Sigmoid colon (tissue), 6 donors: ENCODE measurements at regions not wholly inside any gene's neighbourhood (a gene's known extent, or its start where the extent isn't known, plus 50 kb on each side); places are given as distances from the start of the nearest gene placed in this dataset.

Experiments
- DNase-seq: peaks from one replicate; pipeline ENCODE4 v3.0.0-alpha.2; 2019
- H3K27ac ChIP-seq, 4 donors: fragments of 200-600 bp; sonication (generic); one replicate each; pipeline ENCODE4 v1.5.1; 2016 to 2019; ENCODE audit warnings: mild to moderate bottlenecking in 1 of 4
- H3K27me3 ChIP-seq, 3 donors: fragments of 200-600 bp; sonication (generic); one replicate each; pipeline ENCODE4 v1.5.1; 2019; ENCODE audit warnings: mild to moderate bottlenecking in 1 of 3
- H3K36me3 ChIP-seq, 4 donors: fragments of 200-600 bp; sonication (generic); one replicate each; pipeline ENCODE4 v1.5.1; 2016 to 2019
- H3K4me1 ChIP-seq, 4 donors: fragments of 200-600 bp; sonication (generic); one replicate each; pipeline ENCODE4 v1.5.1; 2017 to 2019
- H3K4me3 ChIP-seq, 4 donors: fragments of 200-600 bp; sonication (generic); one replicate each; pipeline ENCODE4 v1.5.1; 2017 to 2019; ENCODE audit warnings: mild to moderate bottlenecking in 2 of 4, moderate library complexity in 1 of 4
- H3K9me3 ChIP-seq, 4 donors: fragments of 200-600 bp in 3 of 4; sonication (generic) in 3 of 4; one replicate each; pipeline versions ENCODE4 v1.5.1 to v1.6.1; 2013 to 2019
- CTCF ChIP-seq, 4 experiments: fragments of 450-650 bp in 3 of 4; fragments of 200-600 bp in 1 of 4; IDR thresholded peaks; one replicate each; pipeline ENCODE4 v1.5.1; 2016 to 2019; ENCODE audit warnings: antibody characterized with exemption in 4 of 4, mild to moderate bottlenecking in 3 of 4, moderate library complexity in 2 of 4
- EP300 ChIP-seq, 4 donors: sonication (generic); formaldehyde crosslinking; IDR thresholded peaks; one replicate each; pipeline ENCODE4 v1.6.1; 2017; ENCODE audit warnings: antibody characterized with exemption in 4 of 4
- POLR2A ChIP-seq, 2 donors: fragments of 450-650 bp; IDR thresholded peaks; one replicate each; pipeline ENCODE4 v1.6.1; 2016; ENCODE audit warnings: antibody characterized with exemption in 2 of 2, mild to moderate bottlenecking in 2 of 2, moderate library complexity in 2 of 2
- POLR2AphosphoS5 ChIP-seq, 4 donors: sonication (generic); formaldehyde crosslinking; IDR thresholded peaks; one replicate each; pipeline ENCODE4 v1.6.1; 2017; ENCODE audit warnings: antibody characterized with exemption in 4 of 4
- WGBS, 2 donors: extraction: QIAGEN DNeasy Blood & Tissue Kit; methylation state at CpG; one replicate each; pipeline ENCODE4 v1.1.7; 2013; 5-methylcytosine and 5-hydroxymethylcytosine counted together
- intact Hi-C: fragments of 100-400 bp; cut with DNase I; formaldehyde crosslinking; loops from one replicate; pipeline ENCODE4 v1.15.1; 2023
- donor health status: healthy with polysubstance abuse.
- donor health status: healthy.

- no peak overlapping the region for H3K27ac ChIP-seq
- H3K9me3 ChIP-seq = peaks cover 0 to 5% (median 0%) of the 10 kb centered on the region in 4 donors
- TF ChIP-seq EP300 (IDR thresholded peaks at IDR 0.05) = no peak
- TF ChIP-seq POLR2A (IDR thresholded peaks at IDR 0.05) = no peak
- TF ChIP-seq CTCF (IDR thresholded peaks at IDR 0.05) = no peak
- no peak for TF ChIP-seq POLR2AphosphoS5 (IDR thresholded peaks at IDR 0.05)
- no peak for DNase-seq
- no peaks in the 10 kb centered on the region for H3K27me3 ChIP-seq
- no peak overlapping the region for H3K4me3 ChIP-seq
- intact Hi-C loops = no loop called here
- H3K36me3 ChIP-seq = no peaks in the 10 kb centered on the region
- no peaks in the 10 kb centered on the region for H3K4me1 ChIP-seq
Observed at GRCh38 chr10:75305675-75306074, 69.9 kb upstream of the COMTD1 start.

DNA sequence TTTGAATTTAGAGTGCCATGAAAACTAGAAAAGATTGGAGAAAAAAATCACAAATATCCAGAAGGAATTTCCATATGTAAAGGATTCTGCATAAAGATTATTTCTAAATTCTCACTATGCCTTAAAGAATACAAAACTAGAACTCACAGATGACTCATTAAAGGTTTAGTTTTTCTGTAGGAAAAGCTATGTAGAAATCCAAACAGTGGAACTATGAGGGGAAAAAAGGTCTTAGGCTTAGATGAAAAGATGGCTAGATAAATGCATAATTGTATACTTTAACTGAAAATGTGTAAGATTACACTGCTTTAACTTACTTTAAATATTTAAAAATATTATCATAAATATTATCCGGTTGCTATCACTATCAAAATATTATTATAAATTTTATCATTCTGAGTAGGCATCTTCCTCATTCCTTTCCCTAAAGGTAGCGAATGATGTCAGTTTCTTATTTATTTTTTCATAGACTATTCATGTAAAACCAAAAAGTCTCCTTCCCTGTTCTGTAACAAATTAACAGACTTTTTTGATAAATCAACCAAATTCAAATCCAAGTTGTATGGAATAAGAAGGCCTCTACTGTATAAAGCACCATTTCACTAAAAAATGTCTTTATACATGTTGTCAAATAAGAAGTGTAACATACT, 69.1 kb upstream of the COMTD1 start:
- WGBS, 2 donors = 88 to 94% methylated on average over 2 of the region's 2 CpGs

DNA sequence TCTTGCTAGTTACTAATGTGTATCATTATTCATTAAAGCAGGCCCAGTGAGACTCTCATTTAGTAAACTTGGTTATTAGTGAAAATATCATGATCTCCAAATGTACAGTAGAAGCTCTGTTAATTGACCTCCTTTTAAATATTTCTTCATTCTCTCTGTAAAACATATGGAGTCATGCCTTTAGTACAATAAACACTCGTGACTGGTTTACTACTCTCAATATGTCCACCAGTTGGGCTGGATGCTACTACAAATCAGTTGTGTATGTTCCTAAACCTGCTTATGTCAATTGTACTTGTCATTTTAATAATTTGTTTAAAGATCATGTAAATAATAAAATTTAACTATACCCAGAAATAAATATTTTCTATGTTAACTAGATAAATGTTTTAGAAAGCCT, 68.6 kb upstream of the COMTD1 start:
- TF ChIP-seq CTCF (IDR thresholded peaks at IDR 0.05) (no peak), POLR2A (IDR thresholded peaks at IDR 0.05) (no peak), POLR2AphosphoS5 (IDR thresholded peaks at IDR 0.05) (no peak), EP300 (IDR thresholded peaks at IDR 0.05) (no peak)
- intact Hi-C loops = no loop called here
- Histone ChIP-seq H3K27me3 (no peaks in the 10 kb centered on the region), H3K4me1 (no peaks in the 10 kb centered on the region), H3K9me3 (peaks cover 0 to 5% (median 0%) of the 10 kb centered on the region in 4 donors), H3K27ac (no peak overlapping the region), H3K36me3 (no peaks in the 10 kb centered on the region), H3K4me3 (no peak overlapping the region)
- WGBS, 2 donors = 81 to 85% methylated on average over 1 of the region's 1 CpG
- no peak for DNase-seq

More for the DNA sequence above, 69.1 kb upstream of the COMTD1 start:
- no peaks in the 10 kb centered on the region for H3K27me3 ChIP-seq
- no peaks in the 10 kb centered on the region for H3K36me3 ChIP-seq
- intact Hi-C loops = no loop called here
- no peak overlapping the region for H3K4me3 ChIP-seq
- H3K4me1 ChIP-seq = no peaks in the 10 kb centered on the region
- H3K9me3 ChIP-seq = peaks cover 0 to 5% (median 0%) of the 10 kb centered on the region in 4 donors
- DNase-seq = no peak
- no peak overlapping the region for H3K27ac ChIP-seq
- TF ChIP-seq CTCF (IDR thresholded peaks at IDR 0.05) = no peak
- TF ChIP-seq POLR2AphosphoS5 (IDR thresholded peaks at IDR 0.05) = no peak
- TF ChIP-seq EP300 (IDR thresholded peaks at IDR 0.05) = no peak
- TF ChIP-seq POLR2A (IDR thresholded peaks at IDR 0.05) = no peak

DNA sequence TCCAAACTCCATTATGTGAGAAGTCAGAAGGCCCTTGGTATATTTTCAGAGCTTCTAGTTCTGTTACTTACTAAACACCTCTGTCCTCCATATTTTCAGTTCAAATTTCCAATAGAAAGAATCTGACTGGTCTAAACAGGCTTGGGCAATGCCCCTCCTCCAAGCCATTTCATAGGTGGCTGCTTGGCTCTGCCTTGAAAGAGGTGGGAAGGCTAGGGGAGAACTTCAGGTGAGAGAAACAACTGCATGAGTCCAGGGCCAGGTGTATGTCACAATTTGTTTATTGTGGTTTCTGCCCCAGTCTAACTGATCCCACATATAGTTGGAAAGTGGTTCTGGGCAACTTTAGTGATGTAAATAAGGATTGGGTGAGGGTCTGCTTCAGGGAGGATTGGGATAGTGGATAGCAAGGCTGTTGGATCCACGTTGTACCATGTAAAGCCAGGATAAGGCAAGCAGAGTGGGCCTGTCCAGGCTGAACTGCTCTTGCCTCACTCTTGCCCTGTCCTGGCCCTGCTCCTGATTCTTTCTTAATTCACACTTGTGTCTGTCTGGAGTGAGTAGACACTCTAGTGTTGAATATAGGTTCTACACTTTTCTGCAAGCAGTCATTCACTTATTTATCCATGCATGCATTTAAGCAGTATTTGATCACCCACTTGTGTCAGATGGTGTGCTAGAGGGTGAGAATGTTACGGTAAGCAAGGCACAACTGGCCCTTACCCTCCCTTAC, 67.5 kb upstream of the COMTD1 start:
- Histone ChIP-seq H3K36me3 (no peaks in the 10 kb centered on the region), H3K4me3 (no peak overlapping the region), H3K27ac (no peak overlapping the region), H3K27me3 (no peaks in the 10 kb centered on the region), H3K4me1 (no peaks in the 10 kb centered on the region), H3K9me3 (peaks cover 0 to 5% (median 0%) of the 10 kb centered on the region in 4 donors)
- no peak for DNase-seq
- intact Hi-C loops = no loop called here
- 90 to 91% methylated on average over 2 of the region's 2 CpGs for WGBS, 2 donors
- TF ChIP-seq POLR2A (IDR thresholded peaks at IDR 0.05) = no peak
- no peak for TF ChIP-seq CTCF (IDR thresholded peaks at IDR 0.05)
- TF ChIP-seq POLR2AphosphoS5 (IDR thresholded peaks at IDR 0.05) = no peak
- TF ChIP-seq EP300 (IDR thresholded peaks at IDR 0.05) = no peak
